ENCODE measurements at regions not wholly inside any gene's neighbourhood (a gene's known extent, or its start where the extent isn't known, plus 50 kb on each side); places are given as distances from the start of the nearest gene placed in this dataset.

GRCh38 chr9:81748091-81748490, 58.7 kb upstream of the TLE1 start:
- no peak for TF ChIP-seq POLR2A (IDR thresholded peaks at IDR 0.05; ENCODE audit: low read depth, low read length)
- TF ChIP-seq CTCF (IDR thresholded peaks at IDR 0.05; ENCODE audit: extremely low read depth in 1 of 2, insufficient read depth in 1 of 2, low read depth in 1 of 2, low read length in 2 of 2), result no peak
- no peak for TF ChIP-seq POLR2AphosphoS5 (IDR thresholded peaks at IDR 0.05; ENCODE audit: insufficient read depth, low read depth, low read length)
- TF ChIP-seq EZH2 (IDR thresholded peaks at IDR 0.05; ENCODE audit: borderline replicate concordance, low read depth, low read length, severe bottlenecking), result no peak
- no peak for TF ChIP-seq MAX (IDR thresholded peaks at IDR 0.05; ENCODE audit: insufficient read depth, insufficient read length)
- TF ChIP-seq MYC (IDR thresholded peaks at IDR 0.05; ENCODE audit: low read depth, low read length), result no peak
- no peak for TF ChIP-seq JUN (IDR thresholded peaks at IDR 0.05; ENCODE audit: borderline replicate concordance, insufficient read depth, insufficient read length, low read depth)
- no peak for TF ChIP-seq GATA2 (IDR thresholded peaks at IDR 0.05; ENCODE audit: insufficient read depth, insufficient read length, low read depth, low read length)

All from endothelial cell of umbilical vein (primary cell).